HG03575 (cell line): ENCODE measurements at regions not wholly inside any gene's neighbourhood (a gene's known extent, or its start where the extent isn't known, plus 50 kb on each side); places are given as distances from the start of the nearest gene placed in this dataset.
"Not testable (repeated sequence)": the region's sequence is repeated elsewhere in the genome, so short reads cannot be mapped to it uniquely, and the experiment has no call there.

Source experiments
- ATAC-seq: cut with Tn5 transposase; IDR thresholded peaks from one replicate; pipeline ENCODE4 v1.9.1; 2021; ENCODE audit not compliant: unreplicated experiment, insufficient number of reproducible peaks, low FRiP score; ENCODE audit errors: extremely low read depth

DNA sequence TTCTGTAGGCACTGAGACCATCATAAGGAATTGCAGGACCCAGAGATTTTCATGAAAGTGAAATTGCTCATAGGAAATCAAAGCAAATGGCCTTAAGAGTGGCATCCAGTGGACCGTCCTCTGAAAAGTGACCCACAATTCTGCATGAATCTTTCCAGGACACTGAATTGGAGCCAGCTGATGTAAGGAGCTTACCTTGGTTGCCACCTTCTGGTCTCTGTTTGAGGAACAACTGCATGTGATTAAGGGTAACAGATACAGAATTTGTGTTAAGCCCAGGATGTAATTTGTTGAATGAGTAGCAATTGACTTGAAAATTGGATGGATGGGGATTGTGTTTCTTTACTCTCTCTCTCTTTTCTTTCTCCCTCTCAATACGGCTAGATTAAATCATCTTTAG is 49.9 kb upstream of the GAS1 start:
- ATAC-seq = no peak

GRCh38 chr9:86997951-86998350 is 50.6 kb upstream of the GAS1 start:
- ATAC-seq = no peak

DNA sequence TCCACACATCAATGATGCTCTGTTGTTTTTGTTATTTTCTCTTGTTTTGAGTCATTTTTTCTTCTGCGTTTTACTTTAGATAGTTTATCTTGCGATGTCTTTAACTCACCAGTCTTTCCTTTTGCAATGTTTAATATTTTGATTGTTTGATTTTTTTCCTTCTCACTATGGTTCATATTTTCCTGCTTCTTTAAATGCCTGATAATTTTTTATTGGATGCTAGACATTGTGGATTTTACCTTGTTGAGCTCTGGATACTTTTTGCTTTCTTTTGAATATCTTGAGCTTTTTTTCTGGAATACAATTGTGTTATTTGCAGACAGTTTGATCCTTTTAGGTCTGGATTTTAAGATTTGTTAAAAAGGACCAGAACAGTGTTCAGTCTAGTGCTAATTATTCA is 55.2 kb upstream of the GAS1 start:
- no peak for ATAC-seq

- no peak for ATAC-seq
Measured at GRCh38 chr9:87004016-87004415, 56.7 kb upstream of the GAS1 start.

DNA sequence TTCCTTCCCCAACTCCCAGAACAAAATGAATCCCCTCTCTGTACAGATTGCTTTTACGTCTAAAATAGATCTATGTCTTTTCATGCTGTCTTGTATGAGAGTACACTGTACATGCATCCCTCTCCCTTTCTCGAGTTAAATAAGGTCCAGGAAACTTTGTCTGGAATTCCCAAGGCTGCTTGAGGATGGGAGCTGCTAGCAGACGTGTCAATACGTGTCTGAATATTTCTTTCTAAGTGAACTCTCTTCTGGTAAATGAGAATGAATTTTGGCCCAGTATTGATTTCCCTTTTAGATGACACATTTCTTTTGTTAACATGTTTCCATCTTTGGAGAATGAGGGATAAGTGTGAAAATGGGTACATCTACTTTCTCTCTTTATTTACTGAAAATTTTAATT is 59.6 kb upstream of the GAS1 start:
- ATAC-seq = no peak

GRCh38 chr9:87007711-87008366 is 60.5 kb upstream of the GAS1 start:
- no peak for ATAC-seq

GRCh38 chr9:87008667-87009066 is 61.4 kb upstream of the GAS1 start:
- no peak for ATAC-seq

DNA sequence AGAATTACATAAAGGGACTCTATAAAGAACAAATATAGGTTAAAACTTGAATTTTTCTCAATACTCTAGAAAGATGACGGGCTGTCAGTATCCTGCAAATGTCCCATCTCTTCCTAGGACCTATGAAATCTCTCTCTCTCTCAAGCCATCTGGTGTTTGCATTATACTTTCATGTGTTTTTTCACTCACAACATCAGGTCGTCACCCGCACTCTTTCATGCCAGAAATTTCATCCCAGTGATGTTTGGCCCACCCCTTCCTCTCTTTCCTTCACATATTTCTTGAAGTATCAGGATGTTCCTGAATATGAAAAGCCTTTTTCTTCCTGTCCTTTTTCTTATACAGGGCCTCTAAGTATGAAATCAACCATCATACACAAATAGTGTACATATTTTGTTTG is 63.3 kb upstream of the GAS1 start:
- no peak for ATAC-seq

DNA sequence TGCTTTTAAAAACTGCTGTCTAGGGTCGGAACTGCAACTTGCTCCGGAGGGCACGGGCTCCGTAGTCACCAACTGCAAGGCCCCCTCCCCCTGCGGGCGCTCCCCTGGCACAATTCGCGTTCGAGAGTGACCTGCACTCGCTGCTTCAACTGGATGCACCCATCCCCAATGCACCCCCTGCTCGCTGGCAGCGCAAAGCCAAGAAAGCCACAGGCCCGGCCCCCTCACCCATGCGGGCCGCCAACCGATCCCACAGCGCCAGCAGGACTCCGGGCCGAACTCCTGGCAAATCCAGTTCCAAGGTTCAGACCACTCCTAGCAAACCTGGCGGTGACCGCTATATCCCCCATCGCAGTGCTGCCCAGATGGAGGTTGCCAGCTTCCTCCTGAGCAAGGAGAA is 64.2 kb upstream of the GAS1 start:
- no peak for ATAC-seq

DNA sequence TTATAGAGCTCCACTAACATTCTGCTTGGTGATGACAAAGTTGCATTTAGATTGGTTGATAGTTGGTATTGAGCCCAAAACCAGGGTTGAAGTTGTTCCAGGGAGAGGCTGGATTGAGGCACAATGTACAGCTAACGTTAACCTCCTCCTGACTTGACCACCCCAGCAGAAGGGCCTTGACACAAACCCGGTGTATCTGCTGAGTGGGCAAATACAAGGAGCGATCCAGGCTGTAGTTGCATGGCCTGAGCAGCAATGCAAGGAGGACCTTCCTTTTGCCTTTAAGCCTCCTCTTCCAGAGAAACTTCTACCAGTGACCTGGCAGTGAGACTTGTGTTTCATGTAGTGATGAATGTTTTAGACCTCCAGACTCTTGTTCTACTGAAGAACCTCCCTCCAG is 66.2 kb upstream of the GAS1 start:
- no peak for ATAC-seq

DNA sequence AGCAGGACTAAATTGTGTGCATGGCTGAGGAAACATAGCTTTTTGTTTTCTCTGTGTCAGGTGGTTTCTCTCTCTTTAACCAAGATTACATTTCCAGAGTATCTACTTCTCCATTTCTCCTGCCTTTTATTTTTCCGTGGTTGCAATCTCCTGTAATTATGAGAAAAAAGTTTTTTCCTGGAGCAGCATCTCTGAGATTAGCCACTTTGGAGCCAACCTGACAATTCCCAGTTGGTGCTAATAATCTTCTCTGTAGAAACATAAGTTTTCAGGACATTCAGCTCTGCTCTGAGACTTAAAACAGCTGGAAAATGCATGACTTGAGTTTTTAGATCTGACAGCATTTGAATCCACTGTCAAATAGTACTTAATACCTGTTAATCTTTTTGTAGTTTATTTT is 67.1 kb upstream of the GAS1 start:
- no peak for ATAC-seq

DNA sequence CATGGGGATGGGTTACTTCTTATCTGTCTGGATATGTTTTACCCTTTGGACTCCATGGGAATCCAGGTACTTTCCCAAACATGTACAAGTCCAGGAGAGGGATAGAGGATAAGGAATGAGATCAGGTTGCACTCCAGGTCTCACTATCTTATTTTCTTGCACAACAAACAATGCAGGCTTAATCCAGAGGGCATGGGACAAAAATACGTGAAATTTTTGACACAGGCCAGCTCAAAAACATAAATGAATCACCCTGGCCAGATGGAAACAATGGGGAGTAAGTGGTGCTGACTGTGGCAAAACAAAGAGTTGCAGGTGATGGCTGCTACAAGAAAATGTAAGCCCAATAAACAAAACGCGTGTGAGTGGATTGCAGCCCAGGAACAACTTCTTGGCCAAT is 69.4 kb upstream of the GAS1 start:
- no peak for ATAC-seq

GRCh38 chr9:87020169-87020950 is 73.1 kb upstream of the GAS1 start:
- ATAC-seq = no peak

DNA sequence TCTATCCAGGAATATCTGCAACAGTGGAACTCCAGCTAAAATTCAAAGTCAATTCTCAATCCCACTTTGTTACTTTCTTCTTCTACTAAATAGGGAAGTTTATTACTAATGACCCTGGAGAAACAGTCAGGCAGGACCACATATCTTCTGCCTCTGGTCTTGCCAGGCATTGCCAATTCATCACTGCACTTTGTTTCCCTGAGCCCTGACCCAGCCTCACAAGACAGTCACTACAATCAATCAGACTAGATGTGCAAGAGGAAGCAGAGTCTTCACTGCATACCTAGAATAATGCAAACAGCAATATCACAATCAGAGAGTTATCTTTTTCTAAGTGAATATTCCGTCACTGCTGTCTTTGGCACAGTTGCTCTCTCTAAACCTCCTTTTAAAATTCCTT is 74.9 kb upstream of the GAS1 start:
- no peak for ATAC-seq

- ATAC-seq = no peak
Measured at GRCh38 chr9:87026204-87026603, 78.9 kb upstream of the GAS1 start.

DNA sequence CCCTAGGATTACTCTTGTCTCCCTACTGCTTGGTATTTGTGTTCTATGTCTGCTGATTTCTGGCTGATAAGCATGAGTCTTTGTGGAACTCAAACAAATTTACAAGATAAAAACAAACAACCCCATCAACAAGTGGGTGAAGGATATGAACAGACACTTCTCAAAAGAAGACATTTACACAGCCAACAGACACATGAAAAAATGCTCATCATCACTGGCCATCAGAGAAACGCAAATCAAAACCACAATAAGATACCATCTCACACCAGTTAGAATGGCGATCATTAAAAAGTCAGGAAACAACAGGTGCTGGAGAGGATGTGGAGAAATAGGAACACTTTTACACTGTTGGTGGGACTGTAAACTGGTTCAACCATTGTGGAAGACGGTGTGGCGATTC is 81.5 kb upstream of the GAS1 start:
- not testable (repeated sequence) for ATAC-seq

DNA sequence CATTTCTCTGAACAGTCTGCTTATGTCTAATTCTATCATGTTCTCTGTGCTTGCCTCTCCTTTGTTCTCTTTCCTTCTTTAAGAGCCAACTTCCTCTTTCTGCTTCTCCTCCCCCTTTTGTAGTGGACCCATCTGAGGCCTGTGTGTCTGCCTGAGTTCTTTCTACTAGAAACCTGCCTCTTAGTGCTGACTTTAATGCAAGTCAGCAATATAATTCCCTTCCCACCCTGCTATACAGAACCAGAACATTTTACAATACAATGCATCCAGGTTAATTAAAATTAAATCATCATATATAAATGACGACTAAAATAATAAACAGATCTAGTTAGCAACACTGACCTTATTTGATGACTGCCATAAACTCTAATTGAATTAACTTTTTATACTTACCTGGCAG is 82.6 kb upstream of the GAS1 start:
- ATAC-seq = no peak

- no peak for ATAC-seq
Measured at GRCh38 chr9:87034841-87035240, 87.5 kb upstream of the GAS1 start.

DNA sequence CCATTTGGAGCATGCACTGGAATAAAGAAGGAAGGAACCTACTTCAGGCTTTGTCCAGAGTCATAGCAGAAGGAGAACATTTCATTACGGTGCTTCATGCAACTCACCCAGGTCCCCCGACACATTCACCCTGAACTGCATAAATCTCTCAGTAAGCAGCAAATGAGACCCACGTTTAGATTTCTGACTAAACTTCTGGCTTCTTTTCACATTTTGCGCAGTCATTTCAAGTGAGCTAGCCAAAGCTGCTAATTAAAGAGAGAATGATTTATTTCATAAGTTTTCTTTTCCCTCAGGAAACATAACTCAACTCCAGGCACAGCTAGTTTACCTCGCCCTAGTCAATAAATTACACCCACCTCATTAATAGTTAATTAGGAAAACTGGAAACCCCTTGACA is 88.6 kb upstream of the GAS1 start:
- no peak for ATAC-seq

- no peak for ATAC-seq
Measured at GRCh38 chr9:87036506-87036905, 89.2 kb upstream of the GAS1 start.
